ENCODE measurements at regions not wholly inside any gene's neighbourhood (a gene's known extent, or its start where the extent isn't known, plus 50 kb on each side); places are given as distances from the start of the nearest gene placed in this dataset.
"Not testable (repeated sequence)": the region's sequence is repeated elsewhere in the genome, so short reads cannot be mapped to it uniquely, and the experiment has no call there.

GRCh38 chr12:27133022-27133590 is 50.7 kb upstream of the C12orf71 start:
- Histone ChIP-seq H3K27ac (no peak overlapping the region), H3K36me3 (replicated peaks in 1 of 2) (no peaks in the 10 kb centered on the region), H3K27me3 (no peaks in the 10 kb centered on the region), H3K4me3 (no peak overlapping the region), H3K4me1 (replicated peaks in 1 of 2) (no peaks in the 10 kb centered on the region), H3K9me3 (replicated peaks in 1 of 3) (no peaks in the 10 kb centered on the region)
- DNase-seq = no peak
- intact Hi-C loops (cut with DNase I) = no loop called here
- TF ChIP-seq CTCF (IDR thresholded peaks at IDR 0.05) (no peak), POLR2A (IDR thresholded peaks at IDR 0.05) (no peak)
- WGBS, 4 donors = 82 to 96% (median 94%) methylated on average over 1 of the region's 1 CpG

GRCh38 chr12:27140478-27140969 is 58.1 kb upstream of the C12orf71 start:
- Histone ChIP-seq H3K27me3 (no peaks in the 10 kb centered on the region), H3K36me3 (replicated peaks in 1 of 2) (no peaks in the 10 kb centered on the region), H3K4me3 (no peak overlapping the region), H3K9me3 (replicated peaks in 1 of 3) (no peaks in the 10 kb centered on the region), H3K4me1 (replicated peaks in 1 of 2) (no peaks in the 10 kb centered on the region), H3K27ac (no peak overlapping the region)
- TF ChIP-seq POLR2A (IDR thresholded peaks at IDR 0.05) (no peak), CTCF (IDR thresholded peaks at IDR 0.05) (no peak)
- DNase-seq = no peak
- 64 to 85% (median 77%) methylated on average over 2 of the region's 2 CpGs for WGBS, 4 donors
- intact Hi-C loops (cut with DNase I) = no loop called here

- DNase-seq = peak; percentile 62 to 82 (median 73)
- Histone ChIP-seq H3K4me1 (replicated peaks in 1 of 2) (no peaks in the 10 kb centered on the region), H3K4me3 (no peak overlapping the region), H3K27ac (no peak overlapping the region), H3K9me3 (replicated peaks in 1 of 3) (no peaks in the 10 kb centered on the region), H3K36me3 (replicated peaks in 1 of 2) (no peaks in the 10 kb centered on the region), H3K27me3 (no peaks in the 10 kb centered on the region)
- 31 to 35% (median 31%) methylated on average over 3 of the region's 3 CpGs for WGBS, 4 donors
- no peak for TF ChIP-seq POLR2A (IDR thresholded peaks at IDR 0.05)
- peak; percentile 63 to 76 (median 73) for TF ChIP-seq CTCF (IDR thresholded peaks at IDR 0.05)
- intact Hi-C loops (cut with DNase I) = no loop called here
Observed at GRCh38 chr12:27142101-27142721, 59.8 kb upstream of the C12orf71 start.

DNA sequence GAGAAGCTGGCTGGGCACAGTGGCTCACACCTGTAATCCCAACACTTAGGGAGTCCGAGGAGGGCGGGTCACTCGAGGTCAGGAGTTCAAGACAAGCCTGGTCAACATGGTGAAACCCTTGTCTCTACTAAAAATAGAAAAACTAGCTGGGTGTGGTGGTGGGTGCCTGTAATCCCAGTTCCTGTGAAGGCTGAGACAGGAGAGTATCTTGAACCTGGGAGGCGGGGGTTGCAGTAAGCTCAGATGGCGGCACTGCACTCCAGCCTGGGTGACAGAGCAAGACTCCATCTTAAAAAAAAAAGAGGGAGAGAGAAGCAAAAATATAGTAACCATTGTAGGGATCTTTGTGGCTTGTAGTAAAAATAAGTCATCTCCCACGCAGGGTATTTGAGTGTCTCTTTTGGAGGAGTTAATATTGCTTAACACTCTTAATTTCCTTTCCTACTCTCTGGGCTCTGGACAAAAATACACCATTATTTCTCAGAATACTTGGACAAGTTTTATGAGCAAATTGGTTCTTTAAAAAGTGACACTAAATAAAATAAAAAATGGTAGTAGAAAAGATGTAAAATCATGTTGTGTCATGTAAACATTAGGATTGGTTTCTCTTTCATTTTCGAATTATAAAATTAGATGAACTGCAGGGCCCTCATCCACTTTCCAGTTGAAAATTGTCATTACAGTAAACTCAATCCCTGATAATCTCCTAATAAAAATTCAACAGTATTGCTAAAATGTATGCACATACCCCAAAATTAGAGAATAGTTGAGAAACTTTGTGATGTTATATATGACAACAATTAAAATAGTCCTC is 61.1 kb upstream of the C12orf71 start:
- Histone ChIP-seq H3K27ac (no peak overlapping the region), H3K4me1 (replicated peaks in 1 of 2) (no peaks in the 10 kb centered on the region), H3K4me3 (peak overlapping the region in 1 of 4 donors; percentile 5), H3K9me3 (replicated peaks in 1 of 3) (no peaks in the 10 kb centered on the region), H3K27me3 (no peaks in the 10 kb centered on the region), H3K36me3 (replicated peaks in 1 of 2) (no peaks in the 10 kb centered on the region)
- intact Hi-C loops (cut with DNase I) = no loop called here
- no peak for TF ChIP-seq POLR2A (IDR thresholded peaks at IDR 0.05)
- TF ChIP-seq CTCF (IDR thresholded peaks at IDR 0.05) = no peak
- 58 to 70% (median 63%) methylated on average over 7 of the region's 7 CpGs for WGBS, 4 donors
- peak in 1 of 7 donors; percentile 2 for DNase-seq

DNA sequence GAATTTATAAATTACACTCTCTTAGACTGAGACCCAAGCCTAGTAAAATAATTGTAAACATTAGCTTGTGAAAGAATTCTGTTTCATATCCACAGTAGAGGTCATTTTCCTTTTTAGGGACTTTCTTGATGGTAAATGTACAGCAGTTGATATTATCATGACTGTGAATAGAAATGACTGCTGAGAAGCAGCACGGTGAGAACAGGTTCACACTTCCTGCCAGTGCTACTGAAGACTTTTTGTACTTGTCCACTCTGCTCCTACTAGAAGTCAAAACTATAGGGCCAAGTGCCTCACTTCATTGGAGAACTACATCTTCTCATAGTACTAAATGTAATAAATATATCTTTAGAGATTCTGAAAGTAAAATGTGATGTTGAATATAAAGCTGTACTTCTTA is 63.3 kb upstream of the C12orf71 start:
- H3K9me3 ChIP-seq (replicated peaks in 1 of 3); H3K27me3 ChIP-seq; H3K4me1 ChIP-seq (replicated peaks in 1 of 2); H3K27ac ChIP-seq; intact Hi-C loops (cut with DNase I); DNase-seq; H3K36me3 ChIP-seq (replicated peaks in 1 of 2); H3K4me3 ChIP-seq: not testable (repeated sequence)
- 17 to 52% (median 36%) methylated on average over 1 of the region's 1 CpG for WGBS, 4 donors
